Fibroblast of upper back skin (primary cell): ENCODE measurements at regions not wholly inside any gene's neighbourhood (a gene's known extent, or its start where the extent isn't known, plus 50 kb on each side); places are given as distances from the start of the nearest gene placed in this dataset.
A peak's percentile ranks its signal among the peaks of the same experiment; 100 is the strongest.
"Not testable (repeated sequence)": the region's sequence is repeated elsewhere in the genome, so short reads cannot be mapped to it uniquely, and the experiment has no call there.

Source experiments
- DNase-seq: peaks from one replicate; pipeline ENCODE4 v3.0.0-alpha.2; 2013

- not testable (repeated sequence) for DNase-seq
Observed at GRCh38 chr2:89979826-89980537, 1288.5 kb downstream of the RPIA start.

DNA sequence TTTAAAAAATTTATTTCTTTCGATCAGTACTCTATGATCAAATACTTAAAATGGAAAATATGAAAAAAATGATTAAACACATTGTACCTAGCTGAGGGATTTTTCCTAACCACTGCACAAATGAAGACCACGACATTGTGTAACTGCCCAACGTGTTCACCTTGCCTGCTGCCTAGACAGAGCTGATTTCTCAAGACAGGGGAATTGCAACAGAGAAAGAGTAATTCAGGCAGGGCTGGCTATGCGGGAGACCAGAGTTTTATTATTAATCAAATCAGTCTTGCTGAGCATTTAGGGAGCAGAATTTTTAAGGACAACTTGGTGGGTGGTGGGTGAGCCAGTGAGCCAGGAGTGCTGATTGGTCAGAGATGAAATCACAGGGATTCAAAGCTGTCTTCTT lies 1290.8 kb downstream of the RPIA start:
- not testable (repeated sequence) for DNase-seq

GRCh38 chr2:89985650-89986049 lies 1294.2 kb downstream of the RPIA start:
- DNase-seq, result not testable (repeated sequence)

GRCh38 chr2:89986532-89986931 lies 1295.1 kb downstream of the RPIA start:
- not testable (repeated sequence) for DNase-seq

GRCh38 chr2:89996779-89997178 lies 1305.3 kb downstream of the RPIA start:
- not testable (repeated sequence) for DNase-seq

DNA sequence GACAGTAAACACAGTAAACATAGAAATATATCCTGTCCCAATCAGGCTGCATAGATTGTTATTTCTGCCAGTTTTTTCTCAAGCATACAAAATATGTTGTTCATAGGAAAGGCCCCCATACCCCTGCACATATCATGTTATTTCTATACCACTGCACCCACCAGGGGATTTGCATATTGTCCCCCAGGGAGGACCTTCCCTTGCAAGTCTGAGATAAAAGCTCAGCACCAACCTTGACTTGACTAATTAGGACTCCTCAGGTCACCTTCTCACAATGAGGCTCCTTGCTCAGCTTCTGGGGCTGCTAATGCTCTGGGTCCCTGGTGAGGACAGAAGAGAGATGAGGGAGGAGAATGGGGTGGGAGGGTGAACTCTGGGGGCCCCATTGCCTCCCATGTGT lies 1313.1 kb downstream of the RPIA start:
- DNase-seq, result not testable (repeated sequence)

GRCh38 chr2:90010442-90011100 lies 1319.1 kb downstream of the RPIA start:
- DNase-seq, result not testable (repeated sequence)

DNA sequence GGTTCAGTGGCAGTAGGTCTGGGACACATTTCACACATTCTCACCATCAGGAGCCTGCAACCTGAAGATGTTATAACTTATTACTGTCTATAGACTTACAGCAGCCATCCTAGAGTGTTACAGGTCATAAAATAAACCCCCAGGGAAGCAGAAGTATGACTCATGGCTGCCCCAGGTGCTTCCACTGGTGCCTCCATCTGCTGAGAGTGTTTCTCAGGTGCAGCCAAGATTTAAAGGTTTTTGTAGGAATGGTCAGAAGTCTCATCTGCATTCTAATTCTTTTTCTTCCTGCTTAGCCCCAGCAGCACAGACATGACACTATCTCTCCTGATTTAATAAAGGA lies 1319.6 kb downstream of the RPIA start:
- DNase-seq, result not testable (repeated sequence)

DNA sequence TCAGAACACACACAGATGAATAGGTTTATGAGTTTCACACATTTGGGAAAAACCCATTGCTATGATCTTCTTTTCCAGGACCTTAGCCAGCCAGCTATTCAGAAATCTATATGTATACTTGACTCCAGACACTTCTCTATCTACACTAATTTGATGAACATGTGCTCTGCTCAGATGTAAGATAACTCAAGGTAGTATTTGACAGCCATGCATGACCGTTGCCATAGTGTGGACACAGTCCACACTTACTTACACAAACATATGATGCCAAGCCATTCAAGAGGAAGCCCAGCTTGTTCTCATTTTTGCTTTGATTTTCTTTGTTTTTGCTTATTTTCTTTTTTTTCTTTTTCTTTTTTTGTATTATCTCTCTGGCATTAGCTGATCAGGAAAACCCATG lies 1328.4 kb downstream of the RPIA start:
- not testable (repeated sequence) for DNase-seq

- not testable (repeated sequence) for DNase-seq
Observed at GRCh38 chr2:90021234-90021633, 1329.8 kb downstream of the RPIA start.

DNA sequence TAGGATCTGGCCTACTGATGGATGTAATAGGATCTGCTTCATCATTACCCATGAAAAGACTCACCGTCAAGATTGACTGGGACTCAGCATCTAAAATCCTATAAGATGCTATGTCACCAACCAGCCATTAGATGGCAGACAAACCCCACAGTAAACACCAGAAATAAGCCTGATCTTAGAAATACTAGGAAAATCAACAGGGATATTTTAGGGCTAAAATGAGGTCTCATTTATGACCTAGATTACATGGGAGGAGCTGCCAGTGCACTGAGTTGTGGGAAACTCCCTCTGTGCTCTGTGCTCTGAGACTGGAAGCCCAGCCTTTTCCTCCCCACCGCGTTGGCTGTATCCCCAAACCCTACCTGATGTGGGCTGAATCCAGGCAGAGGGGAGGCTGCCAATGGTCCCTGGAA lies 1335.8 kb downstream of the RPIA start:
- not testable (repeated sequence) for DNase-seq

DNA sequence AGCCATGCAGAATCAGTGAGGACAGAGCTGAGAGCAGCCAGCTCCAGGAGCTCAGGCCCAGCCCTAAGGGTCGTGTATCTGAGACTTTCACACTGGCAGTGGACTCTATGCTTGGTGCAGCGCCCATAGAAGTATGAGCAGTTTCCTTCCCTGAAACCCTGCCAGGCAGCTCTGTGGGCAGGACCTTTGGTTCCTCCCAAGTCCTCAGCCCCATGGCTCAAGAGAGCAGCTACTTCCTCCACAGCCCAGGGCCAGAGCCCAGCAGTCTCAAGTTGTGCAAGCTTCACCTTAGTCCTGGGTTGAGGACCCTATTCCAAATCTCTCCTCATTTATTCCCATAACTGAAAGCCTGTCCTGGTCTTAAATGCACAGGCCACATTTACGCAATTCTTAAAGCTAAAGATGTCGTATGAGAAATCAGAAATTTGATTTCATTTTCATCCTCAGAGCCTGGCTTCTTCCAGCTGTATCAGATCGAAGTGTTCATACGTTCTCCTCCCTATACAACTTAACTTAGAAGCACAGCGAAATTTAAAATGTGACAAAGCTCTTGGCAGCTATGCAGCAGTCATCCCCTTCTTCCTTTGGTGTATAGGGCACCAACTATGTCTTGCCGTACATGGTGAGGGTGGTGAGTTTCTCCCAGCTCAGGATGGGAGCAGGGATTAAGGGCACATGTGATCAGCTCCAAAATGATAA lies 1337.1 kb downstream of the RPIA start:
- not testable (repeated sequence) for DNase-seq

DNA sequence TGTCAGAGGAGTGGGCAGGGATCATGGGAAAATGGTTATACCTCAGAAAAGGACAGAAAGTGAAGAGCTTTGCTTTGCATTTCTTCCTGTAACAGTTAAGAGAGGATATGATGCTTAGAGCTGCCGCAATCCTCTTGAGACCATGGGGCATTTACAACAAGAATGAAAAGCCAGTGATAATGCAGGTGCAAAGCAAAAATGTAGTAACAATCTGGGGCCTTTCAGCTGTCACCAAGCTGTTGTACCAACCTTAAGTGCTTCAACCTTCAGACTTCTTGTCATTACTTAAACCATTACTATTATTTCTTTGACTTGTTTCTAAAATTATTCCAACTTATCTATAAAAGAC lies 1337.6 kb downstream of the RPIA start:
- not testable (repeated sequence) for DNase-seq

DNA sequence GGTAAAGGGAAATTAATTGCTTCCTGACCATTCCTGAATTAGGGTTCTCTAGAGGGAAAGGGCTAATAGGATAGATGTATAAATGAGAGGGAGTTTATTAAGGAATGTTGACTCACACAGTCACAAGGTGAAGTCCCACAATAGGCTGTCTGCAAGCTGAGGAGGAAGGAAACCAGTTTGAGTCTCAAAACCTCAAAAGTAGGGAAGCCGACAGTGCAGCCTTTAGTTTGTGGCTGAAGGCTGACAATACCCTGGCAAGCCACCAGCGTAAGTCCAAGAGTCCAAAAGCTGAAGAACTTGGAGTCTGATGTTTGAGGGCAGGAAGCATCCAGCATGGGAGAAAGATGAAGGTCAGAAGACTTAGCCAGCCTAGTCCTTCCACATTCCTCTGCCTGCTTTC lies 1340.8 kb downstream of the RPIA start:
- not testable (repeated sequence) for DNase-seq

GRCh38 chr2:90036335-90036734 lies 1344.9 kb downstream of the RPIA start:
- not testable (repeated sequence) for DNase-seq

DNA sequence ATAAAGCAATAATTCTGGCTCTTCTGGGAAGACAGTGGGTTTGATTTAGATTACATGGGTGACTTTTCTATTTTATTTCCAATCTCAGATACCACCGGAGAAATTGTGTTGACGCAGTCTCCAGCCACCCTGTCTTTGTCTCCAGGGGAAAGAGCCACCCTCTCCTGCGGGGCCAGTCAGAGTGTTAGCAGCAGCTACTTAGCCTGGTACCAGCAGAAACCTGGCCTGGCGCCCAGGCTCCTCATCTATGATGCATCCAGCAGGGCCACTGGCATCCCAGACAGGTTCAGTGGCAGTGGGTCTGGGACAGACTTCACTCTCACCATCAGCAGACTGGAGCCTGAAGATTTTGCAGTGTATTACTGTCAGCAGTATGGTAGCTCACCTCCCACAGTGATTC lies 1347.6 kb downstream of the RPIA start:
- DNase-seq, result not testable (repeated sequence)

- not testable (repeated sequence) for DNase-seq
Observed at GRCh38 chr2:90047776-90048175, 1356.3 kb downstream of the RPIA start.

GRCh38 chr2:90052113-90052631 lies 1360.7 kb downstream of the RPIA start:
- DNase-seq, result not testable (repeated sequence)

DNA sequence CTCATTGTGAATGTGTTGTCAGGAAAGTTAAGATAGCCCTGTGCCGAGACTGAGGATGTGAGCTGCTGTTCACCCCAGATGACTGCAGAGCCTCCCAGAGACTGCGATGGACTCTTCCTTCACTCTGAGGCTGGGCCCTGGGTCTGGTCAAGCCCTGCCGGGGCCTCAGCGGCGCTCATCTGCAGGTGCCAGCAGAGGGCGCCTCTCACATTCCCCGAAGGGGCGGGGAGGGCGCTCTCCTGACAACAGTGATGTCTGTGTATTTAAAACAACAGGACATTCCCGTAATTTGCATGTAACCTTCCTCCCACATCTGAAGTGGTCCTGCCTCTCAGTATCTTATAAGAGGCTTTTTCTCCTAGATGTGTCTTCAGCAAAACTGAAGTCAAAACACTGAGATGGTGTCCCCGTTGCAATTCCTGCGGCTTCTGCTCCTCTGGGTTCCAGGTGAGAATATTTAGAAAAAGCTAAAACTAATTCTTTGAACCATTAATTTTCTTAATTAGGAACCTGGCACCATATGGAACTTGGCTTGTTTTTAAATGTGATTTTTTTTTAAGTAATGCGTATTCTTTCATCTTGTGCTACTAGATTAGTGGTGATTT lies 1377.9 kb downstream of the RPIA start:
- no peak for DNase-seq

- no peak for DNase-seq
Observed at GRCh38 chr2:90076311-90076710, 1384.8 kb downstream of the RPIA start.

DNA sequence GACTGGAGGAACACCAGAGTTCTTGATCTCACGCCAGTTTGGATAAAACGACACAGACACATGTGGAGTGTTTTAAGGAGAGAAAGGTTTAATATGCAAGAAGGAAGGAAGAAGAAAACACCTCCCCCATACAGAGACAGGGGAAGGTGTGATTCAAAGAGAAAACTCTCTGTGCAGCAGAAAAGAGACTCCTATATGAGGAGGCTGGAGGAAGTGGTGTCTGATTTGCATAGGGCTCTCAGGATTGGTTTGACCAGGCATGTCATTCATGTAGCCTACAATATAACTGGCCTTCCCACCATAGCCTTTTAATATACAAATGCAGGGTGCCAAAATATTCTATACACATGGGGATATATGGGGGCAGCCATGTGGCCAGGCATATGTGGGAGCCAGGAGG lies 1386.5 kb downstream of the RPIA start:
- DNase-seq, result no peak

DNA sequence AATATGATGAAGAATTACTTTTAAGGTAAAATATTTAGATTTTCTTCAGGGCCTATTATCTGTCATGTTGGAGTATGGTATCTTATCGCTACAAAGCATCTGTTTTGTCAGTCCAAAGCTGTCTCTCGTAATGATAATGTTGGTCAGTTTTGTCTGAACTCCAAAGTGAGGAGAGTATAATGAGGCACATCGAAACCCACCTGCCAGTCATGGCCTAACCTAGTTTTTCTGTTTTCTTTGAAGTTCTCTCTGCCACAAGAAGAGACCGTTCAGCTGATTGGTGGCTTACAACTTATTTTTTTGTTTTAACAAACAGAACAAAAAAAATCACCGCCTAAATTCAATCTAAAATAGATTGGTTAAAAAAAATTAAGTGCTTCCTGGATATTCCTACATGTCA lies 1387.9 kb downstream of the RPIA start:
- DNase-seq, result no peak

GRCh38 chr2:90087792-90088191 lies 1396.3 kb downstream of the RPIA start:
- peak; percentile 0 for DNase-seq
